Kidney (tissue), 13 donors: ENCODE measurements at regions not wholly inside any gene's neighbourhood (a gene's known extent, or its start where the extent isn't known, plus 50 kb on each side); places are given as distances from the start of the nearest gene placed in this dataset.

Experiments
- DNase-seq, 5 donors: peaks; one replicate each; pipeline ENCODE4 v3.0.0-alpha.2; 2013 to 2020
- FAIRE-seq: peaks from 2 replicates; lab custom pipeline; 2012; peaks lifted over from hg19 to GRCh38; lab: Jason Lieb, UNC
- H3K27ac ChIP-seq, 2 donors: one replicate each; pipeline ENCODE4 v1.7.0; 2013; ENCODE audit warnings: low read depth in 2 of 2, low read length in 2 of 2, inconsistent platforms in 1 of 2
- H3K27me3 ChIP-seq: one replicate; pipeline ENCODE4 v1.7.1; 2013; ENCODE audit warnings: low read length, inconsistent platforms; ENCODE audit not compliant: control insufficient read depth, insufficient read depth
- H3K36me3 ChIP-seq, 3 donors: one replicate each; pipeline versions ENCODE4 v1.7.0 to v1.7.1; 2013; ENCODE audit warnings: low read length in 3 of 3, control low read depth in 1 of 3, inconsistent platforms in 1 of 3; ENCODE audit not compliant: insufficient read depth in 3 of 3, control insufficient read depth in 2 of 3
- H3K4me1 ChIP-seq, 3 donors: one replicate each; pipeline versions ENCODE4 v1.7.0 to v1.7.1; 2013; ENCODE audit warnings: low read length in 3 of 3, inconsistent platforms in 1 of 3, low read depth in 1 of 3; ENCODE audit not compliant: control insufficient read depth in 2 of 3, insufficient read depth in 2 of 3
- H3K4me3 ChIP-seq, 3 donors: one replicate each; pipeline versions ENCODE4 v1.7.0 to v1.8.1; 2013; ENCODE audit warnings: low read length in 3 of 3, control low read depth in 1 of 3, inconsistent platforms in 1 of 3
- H3K9ac ChIP-seq, 3 donors: one replicate each; pipeline versions ENCODE4 v1.7.0 to v1.7.1; 2013; ENCODE audit warnings: low read length in 3 of 3, control low read depth in 1 of 3, inconsistent platforms in 1 of 3
- H3K9me3 ChIP-seq, 3 donors: one replicate each; pipeline versions ENCODE4 v1.7.0 to v1.7.1; 2013; ENCODE audit warnings: low read length in 3 of 3, control low read depth in 1 of 3, inconsistent platforms in 1 of 3; ENCODE audit not compliant: control insufficient read depth in 2 of 3, insufficient read depth in 1 of 3
- intact Hi-C: fragments of 100-400 bp; cut with DNase I; formaldehyde crosslinking; loops from one replicate; pipeline ENCODE4 v1.11.1; 2022
- TF ChIP-seq, protein P1 (sequence below): IDR thresholded peaks from 3 replicates; pipeline ENCODE4 v1.5.1; 2012; ENCODE audit warnings: mild to moderate bottlenecking, moderate library complexity, borderline replicate concordance; ENCODE audit not compliant: insufficient read depth; ENCODE audit errors: extremely low read depth
- donor health status: control.
- donor health status: control.
- donor health status: control.
- donor health status: control.
- donor health status: control.
- donor health status: DM: yes; HTN: yes; CAD: no.
- donor health status: Normal renal cell carcinoma (clear cell type).

DNA sequence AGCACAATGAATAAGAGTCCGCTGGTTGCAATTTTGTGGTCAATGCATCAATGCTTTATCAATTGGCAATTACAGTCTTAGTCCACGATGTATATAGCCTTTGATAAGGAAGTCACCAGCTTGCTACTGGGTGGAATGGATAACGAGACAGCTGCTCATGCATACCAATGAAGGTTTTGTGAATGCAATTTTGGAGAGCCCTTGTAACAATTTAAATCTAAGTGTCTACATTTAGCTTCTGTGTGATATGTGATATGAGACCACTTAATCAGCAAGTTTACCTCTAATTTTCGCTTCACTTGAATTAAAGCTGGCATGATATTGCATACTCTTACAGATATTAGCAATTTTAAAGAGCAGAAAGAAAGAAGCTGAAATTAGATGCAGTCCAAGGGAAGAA, 543.9 kb downstream of the RNF144B start:
- DNase-seq (no peak), FAIRE-seq (no peak)
- Histone ChIP-seq H3K27ac (no peak overlapping the region), H3K4me3 (no peak overlapping the region), H3K9ac (no peak overlapping the region), H3K9me3 (no peaks in the 10 kb centered on the region), H3K4me1 (no peaks in the 10 kb centered on the region), H3K27me3 (no peaks in the 10 kb centered on the region), H3K36me3 (no peaks in the 10 kb centered on the region)
- intact Hi-C loops = no loop called here
- TF ChIP-seq, protein P1, sequence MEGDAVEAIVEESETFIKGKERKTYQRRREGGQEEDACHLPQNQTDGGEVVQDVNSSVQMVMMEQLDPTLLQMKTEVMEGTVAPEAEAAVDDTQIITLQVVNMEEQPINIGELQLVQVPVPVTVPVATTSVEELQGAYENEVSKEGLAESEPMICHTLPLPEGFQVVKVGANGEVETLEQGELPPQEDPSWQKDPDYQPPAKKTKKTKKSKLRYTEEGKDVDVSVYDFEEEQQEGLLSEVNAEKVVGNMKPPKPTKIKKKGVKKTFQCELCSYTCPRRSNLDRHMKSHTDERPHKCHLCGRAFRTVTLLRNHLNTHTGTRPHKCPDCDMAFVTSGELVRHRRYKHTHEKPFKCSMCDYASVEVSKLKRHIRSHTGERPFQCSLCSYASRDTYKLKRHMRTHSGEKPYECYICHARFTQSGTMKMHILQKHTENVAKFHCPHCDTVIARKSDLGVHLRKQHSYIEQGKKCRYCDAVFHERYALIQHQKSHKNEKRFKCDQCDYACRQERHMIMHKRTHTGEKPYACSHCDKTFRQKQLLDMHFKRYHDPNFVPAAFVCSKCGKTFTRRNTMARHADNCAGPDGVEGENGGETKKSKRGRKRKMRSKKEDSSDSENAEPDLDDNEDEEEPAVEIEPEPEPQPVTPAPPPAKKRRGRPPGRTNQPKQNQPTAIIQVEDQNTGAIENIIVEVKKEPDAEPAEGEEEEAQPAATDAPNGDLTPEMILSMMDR = no peak

DNA sequence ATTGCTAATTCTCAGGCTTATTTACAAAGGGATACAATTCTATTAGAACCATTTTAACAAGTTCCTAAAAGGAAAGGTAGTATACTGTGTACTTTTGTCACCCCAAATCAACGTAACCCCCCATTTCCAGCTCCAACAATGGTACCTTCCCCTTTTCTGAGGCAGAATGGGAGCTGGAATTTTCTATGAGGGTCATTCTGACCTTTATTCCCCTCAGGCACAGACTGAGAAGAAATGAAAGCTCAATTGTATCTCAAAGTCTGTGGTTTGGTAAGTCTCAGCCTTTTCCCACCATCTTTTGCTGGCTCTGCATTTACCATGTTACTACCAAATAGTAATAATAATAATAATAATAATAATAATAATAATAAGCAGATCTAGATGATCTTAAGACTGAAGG, 571.0 kb downstream of the RNF144B start:
- Histone ChIP-seq H3K27me3 (no peaks in the 10 kb centered on the region), H3K4me3 (no peak overlapping the region), H3K4me1 (no peaks in the 10 kb centered on the region), H3K9ac (no peak overlapping the region), H3K9me3 (no peaks in the 10 kb centered on the region), H3K36me3 (no peaks in the 10 kb centered on the region), H3K27ac (no peak overlapping the region)
- DNase-seq = no peak
- FAIRE-seq = no peak
- TF ChIP-seq, protein P1 = no peak
- intact Hi-C loops = no loop called here

DNA sequence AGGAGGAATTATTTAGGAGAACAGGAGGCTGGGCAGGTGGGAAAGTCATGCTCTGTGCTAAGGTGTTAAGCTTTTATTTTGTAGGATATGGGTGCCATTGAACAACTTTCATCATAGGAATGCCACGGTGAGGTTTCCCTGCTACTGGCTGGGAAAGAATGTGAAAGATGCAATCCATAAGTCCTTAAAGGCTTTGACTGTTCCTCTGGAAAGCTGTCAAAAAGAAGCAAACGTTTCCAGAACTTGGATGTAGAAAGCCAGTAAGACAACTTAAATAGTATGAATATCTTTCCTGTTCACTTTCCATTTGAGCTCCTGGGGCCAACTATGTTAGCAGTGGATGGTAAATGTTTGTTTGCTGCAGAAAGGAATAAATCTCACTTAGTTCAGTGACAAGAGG, 574.4 kb downstream of the RNF144B start:
- H3K36me3 ChIP-seq = no peaks in the 10 kb centered on the region
- FAIRE-seq = no peak
- no peaks in the 10 kb centered on the region for H3K4me1 ChIP-seq
- H3K9me3 ChIP-seq = no peaks in the 10 kb centered on the region
- intact Hi-C loops = no loop called here
- no peak overlapping the region for H3K27ac ChIP-seq
- H3K9ac ChIP-seq = no peak overlapping the region
- H3K27me3 ChIP-seq = no peaks in the 10 kb centered on the region
- no peak for DNase-seq
- H3K4me3 ChIP-seq = no peak overlapping the region
- TF ChIP-seq, protein P1 = no peak

DNA sequence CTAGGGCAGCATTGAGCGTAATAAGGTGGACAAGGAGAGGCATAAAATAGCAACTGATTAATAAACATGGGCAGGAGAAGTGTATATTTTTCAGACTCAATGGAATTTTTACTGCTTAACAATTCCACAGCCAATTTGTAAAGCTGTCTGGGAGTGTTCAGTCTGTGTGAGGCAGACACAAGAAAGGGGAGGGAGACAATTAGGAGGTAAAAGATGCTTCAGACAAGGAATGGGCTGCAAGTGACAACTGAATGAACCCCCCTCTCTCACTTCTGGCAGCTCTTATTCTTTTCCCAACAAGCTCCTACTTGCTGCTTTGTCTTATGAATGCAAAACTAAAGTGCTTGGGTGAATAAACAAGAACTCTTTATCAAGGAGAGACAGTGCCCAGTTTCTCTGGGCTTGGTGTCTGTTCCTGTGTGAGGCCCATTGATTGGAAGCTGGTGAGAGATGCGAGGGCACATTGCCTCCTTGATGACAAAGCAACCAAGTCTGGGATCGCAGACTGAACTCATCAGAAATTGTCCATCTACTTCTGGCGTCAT, 575.3 kb downstream of the RNF144B start:
- H3K27me3 ChIP-seq = no peaks in the 10 kb centered on the region
- H3K36me3 ChIP-seq = no peaks in the 10 kb centered on the region
- FAIRE-seq (no peak), DNase-seq (no peak)
- no peak overlapping the region for H3K27ac ChIP-seq
- no peak overlapping the region for H3K4me3 ChIP-seq
- no peaks in the 10 kb centered on the region for H3K4me1 ChIP-seq
- H3K9me3 ChIP-seq = no peaks in the 10 kb centered on the region
- TF ChIP-seq, protein P1 = no peak
- no peak overlapping the region for H3K9ac ChIP-seq
- intact Hi-C loops = no loop called here
